ENCODE measurements at regions not wholly inside any gene's neighbourhood (a gene's known extent, or its start where the extent isn't known, plus 50 kb on each side); places are given as distances from the start of the nearest gene placed in this dataset.
A peak's percentile ranks its signal among the peaks of the same experiment; 100 is the strongest.
"Not testable (repeated sequence)": the region's sequence is repeated elsewhere in the genome, so short reads cannot be mapped to it uniquely, and the experiment has no call there.

- Histone ChIP-seq H3K36me3 (no peaks in the 10 kb centered on the region), H3K27me3 (no peaks in the 10 kb centered on the region), H3K4me3 (no peak overlapping the region), H3K4me1 (no peaks in the 10 kb centered on the region), H3K27ac (no peak overlapping the region), H3K9me3 (no peaks in the 10 kb centered on the region)
- no peak for DNase-seq
- WGBS, 5 donors: 89 to 99% (median 94%) methylated on average over 2 of the region's 2 CpGs
- intact Hi-C loops (cut with DNase I; ENCODE audit: low total_unique reads): no loop called here
- no peak for TF ChIP-seq POLR2AphosphoS5 (IDR thresholded peaks at IDR 0.05)
- no peak for TF ChIP-seq EP300 (IDR thresholded peaks at IDR 0.05)
- no peak for TF ChIP-seq POLR2A (IDR thresholded peaks at IDR 0.05)
Observed at GRCh38 chr2:210998334-210998733, 441.9 kb downstream of the CPS1 start.

DNA sequence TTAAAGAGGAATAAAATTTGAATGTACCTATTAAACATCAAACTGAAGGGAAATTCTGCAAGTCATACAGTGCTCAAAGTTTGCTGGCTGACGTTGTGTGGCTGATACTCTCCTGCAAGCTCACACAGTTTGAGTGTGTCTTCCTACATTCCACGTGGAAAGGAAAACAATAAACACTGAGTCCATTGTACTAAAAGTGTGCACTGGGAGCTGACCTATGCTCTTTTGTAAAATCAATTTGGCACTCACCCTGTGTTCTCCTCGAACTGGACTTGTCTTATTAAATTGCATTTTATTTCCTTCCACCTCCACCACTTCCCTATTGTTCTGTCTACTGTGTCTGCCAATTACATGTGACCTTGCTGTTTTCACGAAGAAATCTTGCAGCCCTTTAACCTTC, 458.0 kb downstream of the CPS1 start:
- H3K9me3 ChIP-seq: no peaks in the 10 kb centered on the region
- H3K4me3 ChIP-seq: no peak overlapping the region
- no peaks in the 10 kb centered on the region for H3K27me3 ChIP-seq
- H3K4me1 ChIP-seq: no peaks in the 10 kb centered on the region
- no peak overlapping the region for H3K27ac ChIP-seq
- 4 to 18% (median 10%) methylated on average over 4 of the region's 4 CpGs for WGBS, 5 donors
- H3K36me3 ChIP-seq: no peaks in the 10 kb centered on the region
- intact Hi-C loops (cut with DNase I; ENCODE audit: low total_unique reads): no loop called here
- DNase-seq: peak in 1 of 2 donors; percentile 10
- no peak for TF ChIP-seq POLR2AphosphoS5 (IDR thresholded peaks at IDR 0.05)

GRCh38 chr2:211014906-211015305, 458.5 kb downstream of the CPS1 start:
- no peak for DNase-seq
- no peak for TF ChIP-seq POLR2A (IDR thresholded peaks at IDR 0.05)
- TF ChIP-seq EP300 (IDR thresholded peaks at IDR 0.05): no peak
- no peak for TF ChIP-seq POLR2AphosphoS5 (IDR thresholded peaks at IDR 0.05)
- TF ChIP-seq CTCF (IDR thresholded peaks at IDR 0.05): no peak
- Histone ChIP-seq H3K27me3 (no peaks in the 10 kb centered on the region), H3K4me3 (no peak overlapping the region), H3K9me3 (no peaks in the 10 kb centered on the region), H3K27ac (no peak overlapping the region), H3K36me3 (no peaks in the 10 kb centered on the region), H3K4me1 (no peaks in the 10 kb centered on the region)
- WGBS, 5 donors: 37 to 63% (median 48%) methylated on average over 2 of the region's 2 CpGs
- intact Hi-C loops (cut with DNase I; ENCODE audit: low total_unique reads): no loop called here

DNA sequence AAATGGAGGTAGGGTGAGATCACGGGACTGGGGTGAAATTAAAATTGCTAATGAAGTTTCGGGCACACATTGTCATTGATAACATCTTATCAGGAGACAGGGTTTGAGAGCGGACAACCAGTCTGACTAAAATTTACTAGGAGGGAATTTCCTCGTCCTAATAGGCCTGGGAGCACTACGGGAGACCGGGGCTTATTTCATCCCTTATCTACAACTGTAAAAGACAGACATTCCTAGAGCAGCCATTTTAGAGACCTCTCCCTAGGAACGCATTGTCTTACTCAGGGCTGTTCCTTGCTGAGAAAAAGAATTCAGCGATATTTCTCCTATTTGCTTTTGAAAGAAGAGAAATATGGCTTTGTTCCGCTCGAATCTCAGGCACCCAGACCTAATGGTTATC, 468.7 kb downstream of the CPS1 start:
- H3K36me3 ChIP-seq; H3K27ac ChIP-seq; DNase-seq; H3K27me3 ChIP-seq; H3K4me3 ChIP-seq; intact Hi-C loops (cut with DNase I; ENCODE audit: low total_unique reads); H3K4me1 ChIP-seq: not testable (repeated sequence)
- H3K9me3 ChIP-seq: peaks cover 0 to 35% (median 19%) of the 10 kb centered on the region in 4 donors
- 93 to 95% (median 93%) methylated on average over 10 of the region's 10 CpGs for WGBS, 5 donors

DNA sequence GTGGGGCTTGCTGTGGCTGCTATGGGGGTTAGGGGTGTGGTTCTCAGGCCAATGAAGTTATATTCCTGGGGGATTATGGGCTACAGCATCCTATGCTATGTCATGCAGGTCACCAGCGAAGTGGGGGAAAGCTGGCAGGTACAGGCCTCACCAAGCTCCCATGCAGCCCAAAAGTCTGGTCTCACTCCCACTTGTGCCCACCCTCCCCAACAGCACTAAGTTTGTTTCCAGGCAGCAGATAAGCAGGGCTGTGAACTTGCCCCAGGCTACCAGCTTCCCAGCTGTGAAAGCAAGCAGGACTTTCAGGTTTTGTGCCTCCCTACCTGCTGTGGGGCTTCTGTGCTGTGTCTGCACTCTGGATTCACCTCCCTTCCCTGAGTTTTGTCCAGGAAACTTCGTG, 469.7 kb downstream of the CPS1 start:
- no peaks in the 10 kb centered on the region for H3K36me3 ChIP-seq
- H3K9me3 ChIP-seq: peaks cover 0 to 35% (median 19%) of the 10 kb centered on the region in 4 donors
- no peak overlapping the region for H3K4me3 ChIP-seq
- 53 to 89% (median 62%) methylated on average over 2 of the region's 2 CpGs for WGBS, 5 donors
- no peaks in the 10 kb centered on the region for H3K27me3 ChIP-seq
- H3K27ac ChIP-seq: no peak overlapping the region
- TF ChIP-seq CTCF (IDR thresholded peaks at IDR 0.05): no peak
- TF ChIP-seq POLR2AphosphoS5 (IDR thresholded peaks at IDR 0.05): no peak
- TF ChIP-seq EP300 (IDR thresholded peaks at IDR 0.05): no peak
- TF ChIP-seq POLR2A (IDR thresholded peaks at IDR 0.05): no peak
- no peak for DNase-seq
- intact Hi-C loops (cut with DNase I; ENCODE audit: low total_unique reads): no loop called here
- no peaks in the 10 kb centered on the region for H3K4me1 ChIP-seq

- TF ChIP-seq POLR2AphosphoS5 (IDR thresholded peaks at IDR 0.05) (no peak), CTCF (IDR thresholded peaks at IDR 0.05) (no peak), EP300 (IDR thresholded peaks at IDR 0.05) (no peak), POLR2A (IDR thresholded peaks at IDR 0.05) (no peak)
Observed at GRCh38 chr2:211027976-211028375, 471.6 kb downstream of the CPS1 start.

More at GRCh38 chr2:211027976-211028375, 471.6 kb downstream of the CPS1 start:
- DNase-seq: no peak
- H3K36me3 ChIP-seq: no peaks in the 10 kb centered on the region
- peaks cover 0 to 35% (median 19%) of the 10 kb centered on the region in 4 donors for H3K9me3 ChIP-seq
- intact Hi-C loops (cut with DNase I; ENCODE audit: low total_unique reads): no loop called here
- H3K4me1 ChIP-seq: no peaks in the 10 kb centered on the region
- H3K27ac ChIP-seq: no peak overlapping the region
- no peaks in the 10 kb centered on the region for H3K27me3 ChIP-seq
- H3K4me3 ChIP-seq: no peak overlapping the region

All from stomach (tissue), 8 donors.